PC-3 (cell line): ENCODE measurements at regions not wholly inside any gene's neighbourhood (a gene's known extent, or its start where the extent isn't known, plus 50 kb on each side); places are given as distances from the start of the nearest gene placed in this dataset.
A peak's percentile ranks its signal among the peaks of the same experiment; 100 is the strongest.

Source experiments
- EZH2 ChIP-seq: fragments of 300-600 bp; sonication (generic); IDR thresholded peaks from one replicate; pipeline ENCODE4 v1.6.1; 2017; ENCODE audit warnings: antibody characterized with exemption, mild to moderate bottlenecking, low read length; ENCODE audit not compliant: unreplicated experiment
- EZH2phosphoT487 ChIP-seq: fragments of 300-600 bp; sonication (generic); IDR thresholded peaks from 2 replicates; pipeline ENCODE4 v1.6.1; 2018; ENCODE audit warnings: mild to moderate bottlenecking, antibody characterized with exemption, low read length, borderline replicate concordance
- TF ChIP-seq, protein P1 (sequence below): fragments of 300-600 bp; sonication (generic); conservative IDR thresholded peaks from 2 replicates; pipeline ENCODE4 v1.5.1; 2017; ENCODE audit warnings: antibody characterized with exemption, low read depth, mild to moderate bottlenecking, low read length

DNA sequence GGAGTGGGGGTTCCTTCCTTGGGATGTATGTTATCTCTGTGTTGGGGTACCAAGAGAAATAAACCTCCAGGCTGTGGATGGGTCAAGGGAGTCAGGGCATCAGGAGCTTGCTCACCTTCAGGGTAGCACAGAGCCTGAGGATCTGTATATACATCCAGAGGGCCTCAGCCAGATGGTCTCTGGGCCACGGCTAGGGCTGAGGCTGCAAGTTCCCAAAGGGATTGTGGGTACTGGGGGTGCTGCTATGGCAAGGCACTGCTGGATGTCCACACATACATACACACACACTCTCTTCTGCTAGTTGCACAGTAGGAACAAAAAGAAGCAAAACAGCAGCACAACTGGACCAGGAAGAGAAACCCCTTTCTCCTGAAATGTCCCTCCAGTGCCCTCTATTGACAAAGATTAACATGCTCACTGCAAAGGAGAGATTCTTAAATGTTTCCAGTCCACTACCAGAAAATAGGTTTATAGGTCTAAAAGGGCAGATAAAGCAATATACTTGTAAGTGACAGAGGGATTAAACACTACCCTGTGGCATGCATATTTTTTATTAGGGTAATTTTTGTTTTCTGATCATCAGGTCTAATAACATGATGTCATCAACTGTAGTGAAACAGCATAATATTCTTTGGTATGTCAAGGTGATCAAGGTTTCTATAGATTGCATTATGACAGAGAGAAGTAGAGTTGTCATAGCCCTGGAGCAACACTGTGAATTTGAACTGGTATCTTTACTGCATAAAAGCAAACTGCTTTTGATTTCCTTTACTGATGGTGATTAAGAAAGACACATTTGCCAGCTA is 56.3 kb upstream of the KCNN2 start:
- TF ChIP-seq, protein P1, sequence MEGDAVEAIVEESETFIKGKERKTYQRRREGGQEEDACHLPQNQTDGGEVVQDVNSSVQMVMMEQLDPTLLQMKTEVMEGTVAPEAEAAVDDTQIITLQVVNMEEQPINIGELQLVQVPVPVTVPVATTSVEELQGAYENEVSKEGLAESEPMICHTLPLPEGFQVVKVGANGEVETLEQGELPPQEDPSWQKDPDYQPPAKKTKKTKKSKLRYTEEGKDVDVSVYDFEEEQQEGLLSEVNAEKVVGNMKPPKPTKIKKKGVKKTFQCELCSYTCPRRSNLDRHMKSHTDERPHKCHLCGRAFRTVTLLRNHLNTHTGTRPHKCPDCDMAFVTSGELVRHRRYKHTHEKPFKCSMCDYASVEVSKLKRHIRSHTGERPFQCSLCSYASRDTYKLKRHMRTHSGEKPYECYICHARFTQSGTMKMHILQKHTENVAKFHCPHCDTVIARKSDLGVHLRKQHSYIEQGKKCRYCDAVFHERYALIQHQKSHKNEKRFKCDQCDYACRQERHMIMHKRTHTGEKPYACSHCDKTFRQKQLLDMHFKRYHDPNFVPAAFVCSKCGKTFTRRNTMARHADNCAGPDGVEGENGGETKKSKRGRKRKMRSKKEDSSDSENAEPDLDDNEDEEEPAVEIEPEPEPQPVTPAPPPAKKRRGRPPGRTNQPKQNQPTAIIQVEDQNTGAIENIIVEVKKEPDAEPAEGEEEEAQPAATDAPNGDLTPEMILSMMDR = peak; percentile 45; the same call in 1 of the 2 replicates
- TF ChIP-seq EZH2 (no peak), EZH2phosphoT487 (no peak)
